Cardiac muscle cell (in vitro differentiated cells and primary cell): ENCODE measurements at regions not wholly inside any gene's neighbourhood (a gene's known extent, or its start where the extent isn't known, plus 50 kb on each side); places are given as distances from the start of the nearest gene placed in this dataset.

Experiments used
- DNase-seq, 2 donors: peaks; one replicate each; pipeline versions ENCODE4 v3.0.0 to v3.0.0-alpha.2; 2010 to 2017; ENCODE audit warnings: low read depth in 1 of 2, low spot score in 1 of 2
- H3K27ac ChIP-seq: fragments of 200-600 bp; sonication (generic); 2 replicates; pipeline ENCODE4 v1.5.1; 2016
- H3K27me3 ChIP-seq: fragments of 200-600 bp; sonication (generic); 2 replicates; pipeline ENCODE4 v1.6.0; 2016; ENCODE audit warnings: control low read depth
- H3K36me3 ChIP-seq: fragments of 200-600 bp; sonication (generic); 2 replicates; pipeline ENCODE4 v1.5.1; 2016; ENCODE audit warnings: control low read depth
- H3K4me1 ChIP-seq: fragments of 200-600 bp; sonication (generic); 2 replicates; pipeline ENCODE4 v1.8.1; 2017; ENCODE audit warnings: low read depth, mild to moderate bottlenecking, mixed run types
- H3K4me3 ChIP-seq: fragments of 200-600 bp; sonication (generic); 2 replicates; pipeline ENCODE4 v1.5.1; 2016; ENCODE audit warnings: mild to moderate bottlenecking
- H3K9me3 ChIP-seq: fragments of 200-600 bp; sonication (generic); 2 replicates; pipeline ENCODE4 v1.5.1; 2017; ENCODE audit warnings: low read depth, mild to moderate bottlenecking, control low read depth
- CTCF ChIP-seq: IDR thresholded peaks from 2 replicates; pipeline ENCODE4 v1.5.1; 2012; ENCODE audit warnings: low read depth, mild to moderate bottlenecking, low read length

GRCh38 chr10:3430501-3430900 lies 257.9 kb upstream of the PITRM1 start:
- Histone ChIP-seq H3K27ac (no peak overlapping the region), H3K4me1 (no peaks in the 10 kb centered on the region), H3K4me3 (no peak overlapping the region), H3K27me3 (no peaks in the 10 kb centered on the region), H3K9me3 (no peaks in the 10 kb centered on the region), H3K36me3 (no peaks in the 10 kb centered on the region)
- DNase-seq: no peak
- TF ChIP-seq CTCF: no peak

GRCh38 chr10:3429676-3430075 lies 257.1 kb upstream of the PITRM1 start:
- Histone ChIP-seq H3K4me1 (no peaks in the 10 kb centered on the region), H3K9me3 (no peaks in the 10 kb centered on the region), H3K27me3 (no peaks in the 10 kb centered on the region), H3K27ac (no peak overlapping the region), H3K36me3 (no peaks in the 10 kb centered on the region), H3K4me3 (no peak overlapping the region)
- no peak for TF ChIP-seq CTCF
- peak in 1 of 2 donors; percentile 41 for DNase-seq

GRCh38 chr10:3428826-3429225 lies 256.2 kb upstream of the PITRM1 start:
- Histone ChIP-seq H3K27me3 (no peaks in the 10 kb centered on the region), H3K27ac (no peak overlapping the region), H3K4me1 (no peaks in the 10 kb centered on the region), H3K9me3 (no peaks in the 10 kb centered on the region), H3K4me3 (no peak overlapping the region), H3K36me3 (no peaks in the 10 kb centered on the region)
- DNase-seq: no peak
- TF ChIP-seq CTCF: no peak

- Histone ChIP-seq H3K27me3 (no peaks in the 10 kb centered on the region), H3K27ac (no peak overlapping the region), H3K9me3 (no peaks in the 10 kb centered on the region), H3K4me3 (no peak overlapping the region), H3K36me3 (no peaks in the 10 kb centered on the region), H3K4me1 (no peaks in the 10 kb centered on the region)
- no peak for TF ChIP-seq CTCF
- DNase-seq: no peak
Measured at GRCh38 chr10:3427950-3428354, 255.4 kb upstream of the PITRM1 start.

- no peaks in the 10 kb centered on the region for H3K36me3 ChIP-seq
- no peak overlapping the region for H3K27ac ChIP-seq
- no peaks in the 10 kb centered on the region for H3K9me3 ChIP-seq
- TF ChIP-seq CTCF: no peak
- no peaks in the 10 kb centered on the region for H3K4me1 ChIP-seq
- no peak overlapping the region for H3K4me3 ChIP-seq
- DNase-seq: no peak
- no peaks in the 10 kb centered on the region for H3K27me3 ChIP-seq
Measured at GRCh38 chr10:3427347-3427746, 254.8 kb upstream of the PITRM1 start.
